GM21723 (cell line): ENCODE measurements at regions not wholly inside any gene's neighbourhood (a gene's known extent, or its start where the extent isn't known, plus 50 kb on each side); places are given as distances from the start of the nearest gene placed in this dataset.
"Not testable (repeated sequence)": the region's sequence is repeated elsewhere in the genome, so short reads cannot be mapped to it uniquely, and the experiment has no call there.

Experiments used
- ATAC-seq: cut with Tn5 transposase; IDR thresholded peaks from one replicate; pipeline ENCODE4 v1.9.1; 2021; ENCODE audit warnings: mild to moderate bottlenecking, moderate library complexity; ENCODE audit not compliant: unreplicated experiment

DNA sequence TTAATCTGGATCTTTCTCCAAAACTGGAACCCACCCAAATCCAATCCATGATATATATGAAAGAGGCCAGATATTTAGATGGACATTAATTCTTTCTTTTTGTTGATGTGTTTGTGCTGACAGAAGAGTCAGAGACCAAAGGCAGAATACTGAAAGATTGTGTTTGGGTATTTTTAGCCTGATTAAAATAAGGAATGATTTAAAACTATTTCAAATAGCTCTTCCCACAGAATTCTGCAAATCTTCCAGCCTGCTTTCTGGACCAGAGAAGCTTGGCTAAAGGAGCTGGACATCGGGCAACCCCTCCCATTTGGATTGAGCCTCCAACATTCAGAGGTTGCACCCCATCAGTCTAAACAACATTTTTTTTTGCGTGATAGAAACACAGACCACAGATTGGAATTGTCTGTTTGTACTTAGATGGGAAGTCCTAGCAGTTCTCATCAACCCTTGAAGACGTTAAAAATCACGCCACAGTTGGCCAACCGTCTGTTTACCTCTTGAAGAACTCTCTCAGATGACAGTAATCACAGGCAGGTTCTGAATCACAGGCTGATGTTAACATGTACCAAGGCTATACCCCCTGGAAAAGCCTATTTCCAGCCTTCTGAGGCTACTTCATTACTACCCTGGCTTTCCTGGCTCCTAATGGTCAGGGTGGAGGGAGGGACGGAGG lies 155.2 kb upstream of the NRP1 start:
- no peak for ATAC-seq

DNA sequence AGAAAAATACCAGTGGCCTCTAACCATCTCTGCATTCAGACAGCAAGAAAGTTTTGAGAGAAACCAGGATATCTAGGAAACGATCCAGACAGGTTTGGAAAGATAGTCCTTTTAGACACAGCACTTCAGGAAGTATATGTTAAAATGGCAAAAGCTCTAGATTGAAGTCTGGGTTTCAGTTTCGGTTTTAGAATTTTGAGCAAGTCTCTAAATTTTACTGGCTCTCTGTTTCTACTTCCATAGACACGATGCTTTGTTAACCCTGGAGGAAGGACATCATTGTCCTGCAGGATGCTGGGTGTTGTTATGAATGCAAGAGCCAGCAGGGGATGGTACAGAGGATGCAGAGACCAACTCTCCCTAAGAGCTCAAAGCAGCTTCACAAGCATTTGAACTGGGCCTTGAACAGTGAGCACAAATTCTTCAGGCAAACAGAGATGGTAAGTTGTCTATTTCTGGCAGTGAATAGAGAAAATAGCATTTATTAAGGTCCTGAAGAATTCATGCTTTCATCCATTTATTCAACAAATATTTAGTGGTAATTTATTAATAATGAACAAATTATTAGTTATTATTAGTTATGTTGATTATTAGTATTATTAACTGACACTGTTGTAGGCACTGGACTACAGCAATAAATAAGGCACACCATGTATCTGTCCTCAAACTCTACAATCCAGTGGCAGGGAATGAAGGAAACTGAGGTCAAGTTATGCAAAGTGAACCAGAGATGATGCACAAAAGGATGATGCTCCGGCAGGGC lies 152.7 kb upstream of the NRP1 start:
- no peak for ATAC-seq

DNA sequence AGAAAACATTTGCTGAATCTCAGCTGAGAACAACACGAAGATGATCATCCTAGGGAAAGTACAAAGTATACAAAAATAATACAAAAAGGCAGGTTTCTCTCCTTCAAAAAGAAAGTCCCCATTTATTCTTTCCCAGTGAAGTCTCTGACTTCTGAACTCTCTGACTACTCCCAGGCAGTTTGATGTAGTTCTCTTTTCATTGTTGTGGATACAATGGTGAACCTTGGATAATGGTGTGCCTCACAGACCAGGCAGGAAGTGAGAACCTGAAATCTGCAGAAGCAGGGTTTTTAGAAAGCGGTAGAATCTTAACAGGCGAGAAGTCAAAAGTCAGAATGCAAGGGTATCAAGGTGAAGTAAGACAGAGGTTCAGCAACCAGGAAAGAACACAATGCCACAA lies 150.8 kb upstream of the NRP1 start:
- no peak for ATAC-seq

DNA sequence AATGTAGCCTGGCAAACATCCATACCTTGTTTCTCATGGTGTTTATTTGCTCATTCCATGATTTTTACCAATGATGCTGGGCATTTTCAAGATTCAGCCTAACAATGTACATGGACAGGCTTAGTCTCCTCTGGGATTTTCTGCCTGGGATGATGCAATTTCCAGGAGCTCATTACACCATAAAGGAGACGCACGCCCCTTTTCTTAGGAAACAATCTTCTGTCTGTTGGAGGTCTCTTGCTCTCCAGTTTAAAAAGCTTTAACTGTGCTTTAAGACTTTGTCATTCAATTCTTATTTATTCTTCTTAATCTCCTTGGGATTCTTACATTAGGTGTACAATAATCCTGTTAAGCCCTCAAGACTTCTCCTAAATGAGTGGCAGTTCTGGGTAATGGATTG lies 150.3 kb upstream of the NRP1 start:
- ATAC-seq: no peak

DNA sequence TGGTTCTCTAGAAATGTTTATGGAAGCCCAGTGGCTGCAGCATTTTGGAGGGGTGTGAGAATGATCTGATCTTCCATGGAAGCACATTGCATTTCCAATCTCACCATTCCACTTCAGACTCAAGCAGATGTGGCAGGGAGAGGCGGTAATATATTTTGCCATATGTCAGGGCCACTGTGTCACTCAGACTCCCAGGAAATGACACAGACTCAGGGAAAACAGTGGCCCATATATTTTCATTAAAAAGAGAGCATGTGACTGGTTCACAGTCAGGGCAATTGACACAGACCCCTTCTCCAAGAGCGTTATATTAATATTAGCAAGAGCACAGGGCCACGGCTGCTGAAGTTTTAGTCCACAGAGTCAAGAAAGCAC lies 149.3 kb upstream of the NRP1 start:
- no peak for ATAC-seq

DNA sequence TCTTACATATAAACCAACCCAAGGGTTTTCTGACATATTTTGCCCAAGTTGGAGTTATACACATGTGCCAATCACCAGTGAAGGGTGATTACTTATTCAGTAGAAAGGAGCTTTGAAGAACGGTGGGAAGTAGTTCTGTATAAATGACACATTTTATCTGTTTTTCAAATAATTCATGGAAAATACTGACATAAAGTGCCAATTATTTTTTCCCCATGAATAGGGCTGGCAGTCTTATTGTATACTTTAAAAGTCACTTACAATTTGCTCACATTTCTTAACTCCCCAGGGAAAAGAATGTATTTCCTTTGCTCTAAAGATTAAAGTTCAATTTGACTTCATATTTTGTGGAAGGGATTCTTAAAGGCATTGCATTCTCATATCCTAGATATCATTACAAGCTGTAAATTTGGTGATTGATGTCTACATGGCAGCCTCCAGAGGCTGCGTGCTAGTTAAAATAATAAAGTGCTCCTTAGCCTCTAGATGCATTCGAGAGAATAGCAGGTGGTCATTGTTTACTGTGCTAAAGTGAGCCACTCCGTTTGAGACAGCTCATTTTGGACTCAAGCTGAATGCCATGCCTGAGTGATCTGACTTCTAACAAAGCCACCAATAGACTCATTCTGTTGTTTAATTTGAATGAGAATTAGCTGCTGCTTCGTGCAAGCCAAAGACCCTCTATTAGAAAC lies 148.8 kb upstream of the NRP1 start:
- no peak for ATAC-seq

DNA sequence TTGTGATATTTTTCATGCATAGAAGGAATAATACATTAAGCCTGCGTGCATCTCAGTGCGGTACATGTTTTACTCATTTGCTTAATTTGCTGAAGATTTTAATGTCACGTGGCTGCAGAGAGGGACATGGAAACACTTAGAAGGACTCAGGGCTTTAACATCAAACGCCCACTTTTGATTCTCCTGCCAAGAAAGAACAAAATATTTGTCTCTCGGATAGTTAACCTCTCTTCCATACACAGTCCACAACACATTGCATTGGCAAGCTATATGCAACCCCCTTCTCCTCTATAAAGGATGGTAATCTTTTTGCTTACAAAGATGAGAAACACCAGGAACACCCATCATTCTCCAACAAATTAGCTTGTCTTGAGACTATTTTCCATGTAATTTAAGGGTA lies 148.0 kb upstream of the NRP1 start:
- ATAC-seq: no peak

DNA sequence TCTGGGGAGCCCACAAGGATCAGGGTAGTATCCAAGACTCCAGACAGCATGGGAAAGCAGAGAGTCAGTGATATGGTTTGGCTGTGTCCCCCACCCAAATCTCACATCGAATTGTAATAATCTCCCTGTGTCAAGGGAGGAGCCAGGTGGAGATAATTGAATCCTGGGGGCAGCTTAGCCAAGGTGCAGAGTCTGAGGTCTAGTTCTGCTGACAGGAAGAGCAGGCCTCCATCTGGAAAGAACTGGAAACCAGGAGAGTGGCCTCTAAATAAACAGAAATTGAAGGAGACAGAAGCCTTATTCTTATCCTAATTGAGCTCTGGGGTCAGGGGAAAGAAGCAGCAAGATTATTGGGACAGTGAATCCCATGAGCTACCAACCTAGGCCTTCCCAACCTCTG lies 146.7 kb upstream of the NRP1 start:
- no peak for ATAC-seq

DNA sequence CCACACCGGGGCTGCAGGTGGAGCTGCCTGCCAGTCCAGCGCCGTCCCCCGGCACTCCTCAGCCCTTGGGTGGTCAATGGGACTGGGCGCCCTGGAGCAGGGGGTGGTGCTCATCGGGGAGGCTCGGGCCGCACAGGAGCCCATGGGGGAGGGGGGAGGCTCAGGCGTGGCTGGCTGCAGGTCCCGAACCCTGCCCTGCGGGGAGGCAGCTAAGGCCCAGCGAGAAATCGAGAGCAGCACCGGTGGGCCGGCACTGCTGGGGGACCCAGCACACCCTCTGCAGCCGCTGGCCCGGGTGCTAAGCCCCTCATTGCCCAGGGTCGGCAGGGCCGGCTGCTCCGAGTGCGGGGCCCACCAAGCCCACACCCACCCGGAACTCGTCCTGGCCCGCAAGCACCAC lies 145.9 kb upstream of the NRP1 start:
- ATAC-seq: not testable (repeated sequence)

DNA sequence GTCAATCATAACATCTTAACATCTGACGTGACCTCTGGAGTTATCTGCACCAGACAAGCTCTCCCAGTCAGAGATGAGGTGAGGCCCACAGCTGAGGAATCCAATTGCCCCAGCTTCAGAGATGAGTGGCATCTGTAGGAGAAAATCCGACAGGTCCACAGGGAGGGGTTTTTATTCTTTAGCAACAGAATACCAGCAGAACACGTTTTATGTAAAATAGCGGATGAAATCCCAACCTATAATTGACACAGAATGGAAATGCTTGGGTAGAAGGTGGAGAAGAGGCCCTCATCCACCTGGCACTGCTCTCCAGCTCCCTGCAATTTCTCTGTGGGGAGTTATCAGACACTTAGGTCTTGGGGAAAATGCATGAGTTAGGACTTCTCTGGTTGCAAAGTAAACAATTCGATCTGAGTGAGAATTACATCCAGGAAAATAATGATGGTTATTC lies 144.2 kb upstream of the NRP1 start:
- ATAC-seq: no peak

DNA sequence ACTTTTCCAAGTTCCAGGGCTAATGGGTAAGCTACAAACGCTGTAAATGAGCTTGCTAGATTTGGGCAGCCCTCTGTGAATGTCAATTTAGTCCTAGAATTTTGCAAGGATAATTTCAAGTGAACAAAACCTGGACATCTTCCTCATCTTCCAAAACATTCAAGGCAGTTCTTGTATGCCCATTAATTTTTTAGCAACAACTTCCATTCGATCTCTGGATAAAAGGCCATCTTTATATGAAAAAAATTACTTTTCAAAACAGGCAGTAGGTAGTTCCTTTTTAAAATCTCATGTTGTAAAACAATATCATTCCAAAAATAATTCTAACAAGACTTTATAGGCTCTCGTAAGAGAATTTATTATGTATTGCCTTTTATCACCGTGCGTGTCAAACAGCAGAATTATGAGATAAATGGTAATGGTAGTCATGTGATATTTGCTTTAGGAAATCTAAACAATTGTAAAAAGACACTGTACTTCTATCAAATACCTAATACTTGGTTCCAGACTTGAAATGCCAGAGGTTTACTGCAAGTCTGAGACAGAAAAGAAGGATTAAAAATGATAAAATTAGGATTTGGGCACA lies 143.7 kb upstream of the NRP1 start:
- no peak for ATAC-seq

DNA sequence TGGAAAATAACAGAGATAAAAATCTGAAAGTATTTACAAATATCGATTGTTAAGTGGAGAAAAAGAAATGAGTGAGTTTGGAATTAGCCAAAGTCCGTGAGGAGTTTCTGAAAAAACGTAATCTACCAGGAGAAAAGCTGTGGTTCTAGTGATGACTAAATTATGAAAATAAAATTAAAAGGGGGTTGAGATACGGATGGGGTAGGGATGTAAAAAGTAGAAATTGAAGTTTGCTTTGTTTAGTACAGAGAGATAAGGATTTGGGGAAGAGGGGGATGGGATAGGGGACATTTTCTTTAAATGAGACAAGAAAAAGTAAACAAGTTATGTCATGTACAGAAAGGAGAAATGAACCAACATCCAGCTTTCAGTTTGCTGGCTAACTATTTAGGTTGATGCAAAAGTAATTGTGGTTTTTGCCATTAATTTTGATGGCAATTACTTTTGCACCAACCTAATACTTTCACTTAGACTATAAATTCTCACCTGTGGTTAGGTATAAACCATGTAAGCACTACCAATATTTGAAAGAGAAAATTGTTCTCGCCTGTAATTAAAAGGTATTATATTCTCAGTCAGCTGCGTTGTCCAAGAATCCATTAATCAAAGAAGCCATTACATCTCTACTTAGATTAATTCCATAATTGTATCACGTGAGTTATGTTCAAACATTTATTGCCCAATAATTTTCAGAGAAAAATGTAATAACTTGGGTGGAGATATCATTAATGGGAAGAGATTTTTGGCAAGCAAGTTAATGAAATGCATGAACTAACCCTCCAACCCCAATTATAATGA lies 143.0 kb upstream of the NRP1 start:
- no peak for ATAC-seq

DNA sequence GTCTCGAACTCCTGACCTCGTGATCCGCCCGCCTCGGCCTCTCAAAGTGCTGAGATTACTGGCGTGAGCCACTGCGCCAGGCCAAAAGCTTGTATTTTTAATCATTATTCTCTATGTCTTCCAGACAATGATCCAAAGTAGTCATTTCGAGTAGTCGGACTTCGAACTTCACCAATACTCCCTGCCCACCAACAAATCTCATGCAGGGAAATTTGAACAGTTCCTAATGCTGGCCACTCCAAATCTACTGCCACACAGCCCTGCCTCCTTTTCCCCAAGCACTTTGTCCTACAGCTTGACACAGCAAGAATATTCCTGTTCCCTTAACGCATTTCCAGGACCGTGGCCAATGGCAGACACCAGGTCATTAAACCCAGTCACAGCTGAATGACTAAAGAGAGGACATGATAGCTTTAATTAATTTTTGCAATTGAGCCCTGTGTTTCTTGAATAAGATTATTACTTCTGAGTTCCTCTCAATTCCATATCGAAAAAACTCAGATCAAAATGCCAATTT lies 142.3 kb upstream of the NRP1 start:
- no peak for ATAC-seq

DNA sequence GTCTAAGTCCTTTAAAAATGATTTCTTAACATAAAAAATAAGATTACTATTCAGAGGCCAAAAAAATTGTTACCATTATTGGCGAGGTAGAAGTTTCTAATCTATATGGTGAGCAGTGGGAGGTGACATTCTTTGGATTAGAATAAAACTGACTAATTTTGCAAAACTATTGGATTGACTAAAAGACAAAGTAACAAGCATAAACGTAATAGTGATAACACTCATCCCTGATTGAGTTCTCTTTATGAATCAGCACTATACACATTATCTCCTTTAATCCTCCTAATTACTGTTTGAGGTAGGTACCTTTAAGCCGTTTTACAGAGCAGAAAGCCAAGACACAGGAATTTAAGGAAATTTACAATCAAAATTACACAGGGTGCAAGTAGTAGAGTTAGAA lies 139.2 kb upstream of the NRP1 start:
- ATAC-seq: no peak

DNA sequence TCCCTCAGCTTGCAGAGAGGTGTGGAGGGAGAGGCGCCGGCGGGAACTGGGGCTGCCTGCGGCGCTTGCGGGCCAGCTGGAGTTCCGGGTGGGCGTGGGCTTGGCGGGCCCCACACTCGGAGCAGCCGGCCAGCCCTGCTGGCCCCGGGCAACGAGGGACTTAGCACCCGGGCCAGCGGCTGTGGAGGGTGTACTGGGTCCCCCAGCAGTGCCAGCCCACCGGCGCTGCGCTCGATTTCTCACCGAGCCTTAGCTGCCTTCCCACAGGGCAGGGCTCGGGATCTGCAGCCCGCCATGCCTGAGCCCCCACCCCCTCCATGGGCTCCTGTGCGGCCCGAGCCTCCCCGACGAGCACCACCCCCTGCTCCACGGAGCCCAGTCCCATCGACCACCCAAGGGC lies 133.5 kb upstream of the NRP1 start:
- ATAC-seq: not testable (repeated sequence)

DNA sequence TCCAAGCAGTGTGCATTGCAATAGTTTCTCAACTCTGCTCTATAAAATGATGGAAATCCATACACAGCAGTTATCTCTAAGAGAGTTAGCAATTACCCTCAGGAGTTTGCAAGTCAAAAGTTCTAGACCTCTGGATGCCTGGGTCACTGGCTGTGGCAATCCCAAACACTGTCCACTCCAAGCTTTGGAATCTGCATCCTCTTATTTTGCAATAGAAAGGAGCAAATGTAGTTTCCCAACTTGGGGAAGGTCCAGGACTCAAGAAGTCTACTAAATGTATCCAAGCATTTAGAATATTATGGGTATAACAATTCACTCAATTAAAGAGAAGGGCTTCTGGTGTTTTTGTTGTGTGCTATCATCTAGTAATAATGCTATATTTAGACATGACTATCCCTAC lies 131.3 kb upstream of the NRP1 start:
- no peak for ATAC-seq

DNA sequence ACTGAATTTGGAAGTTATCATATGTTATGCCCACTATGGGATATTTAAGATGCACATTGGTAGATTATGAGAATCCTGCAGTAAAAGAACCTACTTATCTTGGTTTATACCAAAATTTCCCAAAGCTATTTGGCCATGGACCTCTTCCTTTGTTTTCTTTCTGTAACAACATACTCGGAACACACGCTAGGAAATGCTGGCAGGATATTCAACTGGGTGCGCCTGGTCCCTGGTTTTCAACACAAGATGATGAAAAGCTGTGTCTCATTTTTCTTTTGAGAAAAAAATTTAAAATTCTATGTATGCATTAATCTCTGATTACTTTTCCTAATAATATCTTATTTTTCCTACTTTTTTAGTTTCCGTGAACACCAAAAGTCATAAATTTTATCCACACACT lies 128.5 kb upstream of the NRP1 start:
- ATAC-seq: no peak

DNA sequence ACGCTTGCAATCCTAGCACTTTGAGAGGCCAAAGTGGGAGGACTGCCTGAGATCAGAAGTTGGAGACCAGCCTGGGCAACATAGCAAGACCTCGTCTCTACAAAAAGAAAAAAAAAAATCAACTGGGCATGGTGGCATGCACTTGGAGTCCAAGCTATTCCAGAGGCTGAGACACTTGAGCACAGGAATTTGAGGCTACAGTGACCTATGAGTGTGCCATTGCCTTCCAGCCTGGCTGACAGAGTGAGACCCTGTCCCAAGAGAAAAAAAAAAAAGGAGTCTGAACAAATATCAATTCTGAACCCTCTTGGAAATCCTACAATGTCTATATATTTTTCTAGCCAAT lies 126.8 kb upstream of the NRP1 start:
- ATAC-seq: no peak

DNA sequence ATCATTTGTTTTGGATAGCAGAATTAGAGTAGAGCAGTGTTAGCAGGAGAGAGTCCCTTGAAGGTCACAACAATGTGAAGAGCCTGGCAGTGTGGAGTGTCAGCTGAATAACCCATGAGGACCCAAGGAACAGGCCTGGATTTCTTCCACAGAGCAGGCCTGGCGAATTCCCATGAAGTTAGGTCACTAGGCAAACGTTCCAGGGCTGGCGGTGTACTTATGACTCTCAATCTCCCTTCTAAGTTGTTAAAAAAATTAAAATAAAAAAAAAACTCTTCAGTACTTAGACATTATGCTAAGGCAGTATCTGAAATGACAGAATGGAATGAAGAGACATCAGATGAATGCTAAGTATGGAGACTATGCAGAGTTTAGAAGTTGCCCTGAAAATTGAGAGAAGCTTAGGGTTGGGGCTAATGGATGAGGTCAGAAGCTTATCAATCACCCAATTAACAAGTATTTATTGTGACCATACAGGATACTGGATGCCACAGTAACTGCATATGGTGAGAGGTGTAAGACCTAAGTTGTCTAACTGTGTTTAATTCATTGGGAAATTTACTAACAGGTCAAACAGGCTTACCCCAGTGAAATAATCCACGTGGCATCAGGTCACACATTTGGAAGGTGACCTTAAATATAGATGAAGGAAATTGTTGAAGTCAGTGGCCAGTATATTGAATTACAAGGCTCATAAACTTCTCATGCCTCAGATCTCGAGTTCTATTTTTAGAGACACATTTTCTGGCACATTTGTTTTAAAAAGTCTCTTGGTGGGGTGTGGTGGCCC lies 126.2 kb upstream of the NRP1 start:
- ATAC-seq: no peak

DNA sequence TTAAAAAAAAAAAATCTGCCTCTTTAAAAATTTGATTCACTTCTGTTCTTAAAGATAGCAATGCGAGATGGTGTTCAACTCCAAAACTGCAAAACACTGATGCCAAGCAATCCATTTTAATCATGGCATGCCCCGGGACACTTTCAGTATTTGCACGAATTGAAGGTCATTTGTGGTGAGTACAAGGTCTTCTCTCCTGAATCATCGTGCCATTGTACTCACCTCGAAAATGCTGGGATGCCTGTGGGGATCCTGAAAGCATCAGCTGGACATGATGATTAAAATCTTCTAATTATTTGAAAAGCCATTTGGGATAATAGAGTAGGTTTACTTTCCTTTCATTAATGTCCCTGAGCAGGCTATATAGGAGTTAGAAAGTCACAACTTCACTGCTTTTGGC lies 125.1 kb upstream of the NRP1 start:
- no peak for ATAC-seq
